GM23338 (cell line): ENCODE measurements at regions not wholly inside any gene's neighbourhood (a gene's known extent, or its start where the extent isn't known, plus 50 kb on each side); places are given as distances from the start of the nearest gene placed in this dataset.

Experiments used
- CTCF ChIP-seq, 2 experiments: fragments of 200-600 bp in 1 of 2; sonication (generic) in 1 of 2; conservative IDR thresholded peaks; 2 replicates each; pipeline versions ENCODE4 v1.5.1 to v1.6.1; 2016 to 2017; ENCODE audit warnings: antibody characterized with exemption in 2 of 2, low read depth in 2 of 2, mild to moderate bottlenecking in 2 of 2, moderate library complexity in 1 of 2
- EZH2 ChIP-seq: fragments of 200-600 bp; sonication (generic); IDR thresholded peaks from one replicate; pipeline ENCODE4 v1.8.0; 2017; ENCODE audit warnings: antibody characterized with exemption, mild to moderate bottlenecking, low read depth; ENCODE audit not compliant: unreplicated experiment
- POLR2AphosphoS5 ChIP-seq: IDR thresholded peaks from 2 replicates; pipeline ENCODE4 v1.6.1; 2016; ENCODE audit warnings: antibody characterized with exemption, low read depth

DNA sequence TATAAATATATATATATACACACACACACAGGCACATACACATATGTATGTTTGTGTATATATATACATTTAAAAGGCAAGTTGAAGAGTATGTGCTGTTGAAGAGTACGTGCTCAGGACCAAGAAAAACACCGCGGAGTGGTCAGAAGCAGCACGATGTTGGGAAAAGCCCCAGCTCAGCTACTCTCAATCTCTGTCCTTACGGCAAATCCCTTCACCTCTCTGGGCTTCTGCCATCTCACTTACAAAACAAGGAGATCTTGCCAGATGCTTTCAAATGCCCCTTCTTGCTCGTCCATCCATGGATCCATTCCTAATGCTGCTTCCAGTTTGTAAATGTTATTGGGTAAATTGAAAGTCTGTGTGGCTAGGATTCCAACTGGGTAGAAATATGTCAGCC, 333.9 kb downstream of the BCL11A start:
- TF ChIP-seq CTCF (conservative IDR thresholded peaks at IDR 0.05; ENCODE audit: low read depth in 2 of 2): no peak
- TF ChIP-seq POLR2AphosphoS5: no peak
- TF ChIP-seq EZH2: no peak
